C4-2B (cell line): ENCODE measurements at regions not wholly inside any gene's neighbourhood (a gene's known extent, or its start where the extent isn't known, plus 50 kb on each side); places are given as distances from the start of the nearest gene placed in this dataset.

Source experiments
- H3K27ac ChIP-seq: fragments of 450-650 bp; 2 replicates; pipeline ENCODE4 v1.5.1; 2017
- ZFX ChIP-seq: fragments of 450-650 bp; IDR thresholded peaks from 2 replicates; pipeline ENCODE4 v1.6.1; 2017
- TF ChIP-seq, protein P1 (sequence below): fragments of 450-650 bp; conservative IDR thresholded peaks from 2 replicates; pipeline ENCODE4 v1.5.1; 2017; ENCODE audit warnings: mild to moderate bottlenecking

DNA sequence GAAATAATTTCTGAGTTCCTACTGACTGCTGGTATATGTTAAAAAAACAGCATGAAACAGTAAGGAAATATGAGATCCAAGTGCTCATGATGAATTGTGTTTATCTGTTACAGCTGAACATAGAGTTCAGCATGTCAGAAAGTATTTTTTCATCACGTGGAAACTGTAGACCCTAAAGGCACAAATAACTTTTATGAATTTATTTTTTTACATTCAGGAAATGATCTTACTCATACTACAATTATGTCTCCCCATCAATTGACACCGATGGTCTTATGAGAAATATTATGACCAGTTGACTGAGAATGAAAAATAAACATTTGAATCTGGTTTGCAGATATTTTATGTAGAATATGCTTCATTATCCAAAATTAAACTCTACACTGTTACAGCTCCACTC is 283.1 kb upstream of the SPANXN4 start:
- H3K27ac ChIP-seq, result no peak overlapping the region
- TF ChIP-seq, protein P1, sequence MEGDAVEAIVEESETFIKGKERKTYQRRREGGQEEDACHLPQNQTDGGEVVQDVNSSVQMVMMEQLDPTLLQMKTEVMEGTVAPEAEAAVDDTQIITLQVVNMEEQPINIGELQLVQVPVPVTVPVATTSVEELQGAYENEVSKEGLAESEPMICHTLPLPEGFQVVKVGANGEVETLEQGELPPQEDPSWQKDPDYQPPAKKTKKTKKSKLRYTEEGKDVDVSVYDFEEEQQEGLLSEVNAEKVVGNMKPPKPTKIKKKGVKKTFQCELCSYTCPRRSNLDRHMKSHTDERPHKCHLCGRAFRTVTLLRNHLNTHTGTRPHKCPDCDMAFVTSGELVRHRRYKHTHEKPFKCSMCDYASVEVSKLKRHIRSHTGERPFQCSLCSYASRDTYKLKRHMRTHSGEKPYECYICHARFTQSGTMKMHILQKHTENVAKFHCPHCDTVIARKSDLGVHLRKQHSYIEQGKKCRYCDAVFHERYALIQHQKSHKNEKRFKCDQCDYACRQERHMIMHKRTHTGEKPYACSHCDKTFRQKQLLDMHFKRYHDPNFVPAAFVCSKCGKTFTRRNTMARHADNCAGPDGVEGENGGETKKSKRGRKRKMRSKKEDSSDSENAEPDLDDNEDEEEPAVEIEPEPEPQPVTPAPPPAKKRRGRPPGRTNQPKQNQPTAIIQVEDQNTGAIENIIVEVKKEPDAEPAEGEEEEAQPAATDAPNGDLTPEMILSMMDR, result no peak
- TF ChIP-seq ZFX, result no peak

DNA sequence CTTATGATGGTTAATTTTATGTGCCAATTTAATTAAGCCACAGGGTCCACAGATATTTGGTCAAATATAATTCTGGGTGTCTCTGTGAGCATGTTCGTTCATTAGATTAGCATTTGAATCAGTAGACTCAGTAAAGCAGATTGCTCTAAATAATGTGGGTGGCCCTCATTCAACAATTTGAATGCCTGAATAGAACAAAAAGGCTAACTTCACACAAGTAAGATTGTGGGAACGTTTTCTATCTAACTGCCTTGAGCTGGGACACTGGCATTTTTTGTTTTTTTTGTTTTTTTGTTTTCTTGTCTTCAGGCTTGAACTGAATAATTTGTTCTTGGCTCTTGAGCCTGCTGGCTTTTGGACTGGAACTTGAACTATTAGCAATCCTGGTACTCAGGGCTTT is 292.4 kb upstream of the SPANXN4 start:
- no peak for TF ChIP-seq ZFX
- TF ChIP-seq, protein P1, result no peak
- no peak overlapping the region for H3K27ac ChIP-seq

DNA sequence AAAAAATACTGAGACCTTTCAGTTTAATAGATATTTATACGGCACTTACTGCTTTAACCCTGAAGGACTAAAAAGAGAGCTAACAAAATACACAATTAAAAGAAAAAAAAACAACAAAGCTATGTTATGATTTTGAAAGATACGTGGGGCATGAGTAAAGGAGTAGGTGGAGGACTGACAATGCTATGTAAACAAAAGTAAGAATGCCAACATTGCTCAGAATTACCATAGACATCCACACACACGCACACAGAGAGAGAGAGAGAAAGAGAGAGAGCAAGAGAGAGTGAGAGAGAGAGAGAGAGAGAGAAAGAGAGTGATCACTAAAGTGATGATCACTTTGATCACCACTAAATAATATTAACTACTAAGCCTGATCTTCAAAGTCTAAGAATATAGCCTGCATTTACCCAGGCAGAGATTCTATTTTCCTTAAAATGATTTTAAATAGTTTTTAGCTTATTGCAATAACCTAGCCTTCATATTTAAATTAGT is 313.9 kb upstream of the SPANXN4 start:
- TF ChIP-seq, protein P1, result no peak
- TF ChIP-seq ZFX, result no peak
- H3K27ac ChIP-seq, result no peak overlapping the region

DNA sequence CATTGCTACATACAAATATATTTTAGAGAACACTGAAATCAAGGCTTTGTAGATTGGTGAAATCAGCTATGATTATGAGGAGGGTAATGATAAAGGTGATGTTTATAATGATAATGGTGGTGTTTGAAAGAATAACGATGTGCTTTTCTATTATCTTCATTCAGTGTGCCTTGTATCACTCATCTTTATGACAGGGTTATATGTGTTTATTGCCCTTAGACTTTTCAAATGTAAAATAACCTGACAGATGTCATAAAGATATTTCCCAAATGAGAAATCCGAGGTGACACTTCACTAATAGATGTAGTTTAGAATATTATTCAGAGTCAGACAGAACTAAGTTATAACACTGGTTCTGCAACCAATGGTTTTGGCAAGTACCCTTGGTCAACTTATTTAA is 323.0 kb upstream of the SPANXN4 start:
- no peak overlapping the region for H3K27ac ChIP-seq
- no peak for TF ChIP-seq ZFX
- TF ChIP-seq, protein P1, result no peak

DNA sequence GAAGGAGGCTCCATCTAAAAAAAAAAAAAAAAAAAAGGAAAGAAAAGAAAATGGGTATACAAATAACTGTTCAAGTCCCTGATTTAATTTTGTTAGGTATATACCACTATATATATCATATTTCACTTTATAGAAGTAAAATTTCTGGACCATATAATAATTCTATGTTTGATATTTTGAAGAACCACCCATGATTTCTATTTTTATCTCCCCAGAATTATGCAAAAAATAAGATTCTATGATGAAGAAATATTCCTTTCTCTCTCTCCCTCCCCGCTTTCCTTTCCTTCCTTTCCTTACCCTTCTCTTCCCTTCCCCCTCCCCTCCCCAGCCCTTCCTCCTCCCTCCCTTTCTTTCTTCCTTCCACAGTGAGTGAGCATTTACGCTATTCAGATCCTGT is 337.5 kb upstream of the SPANXN4 start:
- TF ChIP-seq, protein P1, result no peak
- TF ChIP-seq ZFX, result no peak
- no peak overlapping the region for H3K27ac ChIP-seq

DNA sequence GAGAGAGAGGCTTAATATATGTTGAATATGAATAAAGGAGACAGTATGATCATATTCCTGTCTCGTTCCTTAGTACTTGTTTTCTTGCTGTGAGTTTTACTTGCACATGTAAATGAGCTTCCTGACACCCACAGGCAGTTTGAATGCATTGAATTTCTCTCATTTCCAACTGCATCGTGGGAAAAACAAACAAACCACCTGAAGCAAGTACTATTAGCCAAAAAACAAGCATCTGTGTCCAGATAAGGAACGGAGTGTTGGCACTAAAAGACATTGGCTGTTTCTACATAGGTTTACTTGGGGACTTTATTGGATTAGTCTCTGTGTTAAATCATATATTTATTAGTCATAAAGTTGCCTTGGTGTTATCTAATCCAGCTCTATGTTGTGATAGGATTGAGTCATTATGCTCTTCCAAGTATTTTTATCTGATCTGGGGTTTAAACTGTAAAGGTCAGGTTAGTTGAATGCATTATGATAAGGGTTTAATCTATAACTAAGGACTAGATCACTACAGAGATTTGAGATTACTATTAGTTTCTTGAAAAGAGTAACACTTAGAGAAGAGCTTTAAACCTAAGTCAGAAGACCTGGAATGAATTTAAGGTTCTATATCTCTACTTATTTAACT is 339.0 kb upstream of the SPANXN4 start:
- TF ChIP-seq, protein P1, result no peak
- no peak for TF ChIP-seq ZFX
- no peak overlapping the region for H3K27ac ChIP-seq

DNA sequence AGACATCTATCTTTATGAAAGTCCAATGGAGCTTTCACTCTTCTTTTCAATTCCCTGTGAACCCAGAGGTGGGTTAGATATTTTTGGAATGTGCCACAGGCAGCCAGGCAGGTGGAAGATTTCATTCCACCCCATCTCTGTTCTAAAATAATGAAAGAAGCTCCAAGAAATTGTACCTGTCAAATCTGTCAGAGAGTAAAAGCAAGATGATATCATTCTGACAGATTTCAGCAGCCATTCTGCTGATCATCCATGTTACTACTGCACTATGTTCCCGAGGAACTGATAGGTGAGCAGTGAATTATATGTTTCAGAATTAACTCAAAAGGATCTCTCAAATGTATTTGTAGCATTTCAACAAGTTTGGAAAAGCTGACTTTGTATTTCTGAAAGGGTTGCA is 339.5 kb upstream of the SPANXN4 start:
- H3K27ac ChIP-seq, result no peak overlapping the region
- TF ChIP-seq, protein P1, result no peak
- TF ChIP-seq ZFX, result no peak
